ENCODE measurements at regions not wholly inside any gene's neighbourhood (a gene's known extent, or its start where the extent isn't known, plus 50 kb on each side); places are given as distances from the start of the nearest gene placed in this dataset.

GRCh38 chr7:159227433-159227832 lies 82.8 kb upstream of the VIPR2 start:
- no peak for TF ChIP-seq CTCF (conservative IDR thresholded peaks at IDR 0.05; ENCODE audit: low read length)
- TF ChIP-seq EZH2phosphoT487 (IDR thresholded peaks at IDR 0.05; ENCODE audit: borderline replicate concordance, low read depth, low read length): no peak
